HG03196 (cell line): ENCODE measurements at regions not wholly inside any gene's neighbourhood (a gene's known extent, or its start where the extent isn't known, plus 50 kb on each side); places are given as distances from the start of the nearest gene placed in this dataset.
"Not testable (repeated sequence)": the region's sequence is repeated elsewhere in the genome, so short reads cannot be mapped to it uniquely, and the experiment has no call there.

ENCODE experiments used
- ATAC-seq: cut with Tn5 transposase; IDR thresholded peaks from one replicate; pipeline ENCODE4 v1.9.1; 2021; ENCODE audit not compliant: unreplicated experiment

- ATAC-seq, result no peak
Measured at GRCh38 chr11:130671801-130672700, 223.6 kb downstream of the ADAMTS15 start.

- no peak for ATAC-seq
Measured at GRCh38 chr11:130672911-130673310, 224.5 kb downstream of the ADAMTS15 start.

- ATAC-seq, result no peak
Measured at GRCh38 chr11:130673698-130674097, 225.3 kb downstream of the ADAMTS15 start.

- ATAC-seq, result no peak
Measured at GRCh38 chr11:130674686-130675308, 226.4 kb downstream of the ADAMTS15 start.

GRCh38 chr11:130675371-130675821, 227.0 kb downstream of the ADAMTS15 start:
- no peak for ATAC-seq

GRCh38 chr11:130675917-130676316, 227.5 kb downstream of the ADAMTS15 start:
- ATAC-seq, result no peak

- ATAC-seq, result no peak
Measured at GRCh38 chr11:130677486-130678153, 229.2 kb downstream of the ADAMTS15 start.

GRCh38 chr11:130679247-130679646, 230.8 kb downstream of the ADAMTS15 start:
- ATAC-seq, result no peak

GRCh38 chr11:130682471-130682870, 233.8 kb downstream of the SNX19 start:
- ATAC-seq, result not testable (repeated sequence)

GRCh38 chr11:130689222-130689908, 226.9 kb downstream of the SNX19 start:
- no peak for ATAC-seq

GRCh38 chr11:130691581-130691980, 224.7 kb downstream of the SNX19 start:
- no peak for ATAC-seq

GRCh38 chr11:130692220-130692619, 224.1 kb downstream of the SNX19 start:
- no peak for ATAC-seq

- no peak for ATAC-seq
Measured at GRCh38 chr11:130693543-130693942, 222.7 kb downstream of the SNX19 start.

- ATAC-seq, result no peak
Measured at GRCh38 chr11:130694488-130695045, 221.7 kb downstream of the SNX19 start.

GRCh38 chr11:130698174-130698573, 218.1 kb downstream of the SNX19 start:
- no peak for ATAC-seq

- ATAC-seq, result no peak
Measured at GRCh38 chr11:130699561-130699960, 216.7 kb downstream of the SNX19 start.

- ATAC-seq, result no peak
Measured at GRCh38 chr11:130700092-130700491, 216.2 kb downstream of the SNX19 start.

GRCh38 chr11:130703489-130704190, 212.6 kb downstream of the SNX19 start:
- no peak for ATAC-seq

GRCh38 chr11:130705670-130706421, 210.4 kb downstream of the SNX19 start:
- no peak for ATAC-seq
